Retinal pigment epithelial cell (primary cell): ENCODE measurements at regions not wholly inside any gene's neighbourhood (a gene's known extent, or its start where the extent isn't known, plus 50 kb on each side); places are given as distances from the start of the nearest gene placed in this dataset.
"Not testable (repeated sequence)": the region's sequence is repeated elsewhere in the genome, so short reads cannot be mapped to it uniquely, and the experiment has no call there.

Source experiments
- DNase-seq: peaks from one replicate; pipeline ENCODE4 v3.0.0-alpha.2; 2010; ENCODE audit warnings: low read depth
- H3K4me3 ChIP-seq: 2 replicates; pipeline ENCODE4 v1.5.1; 2011; ENCODE audit warnings: mild to moderate bottlenecking, low read length, control low read depth, moderate library complexity
- CTCF ChIP-seq: conservative IDR thresholded peaks from 2 replicates; pipeline ENCODE4 v1.5.1; 2011; ENCODE audit warnings: low read depth, low read length, control low read depth, inconsistent platforms

DNA sequence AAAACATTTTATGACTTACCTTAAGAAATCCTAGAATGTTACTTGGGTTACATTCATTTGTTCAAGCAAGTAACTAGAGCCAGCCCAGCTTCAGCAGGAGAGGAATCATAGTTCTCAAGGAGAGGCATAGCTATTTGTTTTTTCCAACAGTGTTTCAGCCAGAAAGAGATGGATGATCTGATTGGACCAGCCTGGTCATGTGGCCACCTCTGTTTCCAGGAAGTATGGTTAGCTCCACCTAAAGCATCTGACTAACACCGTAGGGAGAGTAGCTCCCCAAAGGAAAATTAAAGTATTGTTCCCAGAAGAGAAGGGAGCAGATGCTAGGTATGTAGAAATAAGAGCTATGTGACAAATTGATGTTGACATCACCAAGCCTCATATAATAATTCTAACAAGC lies 417.1 kb downstream of the TAFA4 start:
- TF ChIP-seq CTCF, result no peak
- DNase-seq, result no peak
- H3K4me3 ChIP-seq, result no peak overlapping the region

- H3K4me3 ChIP-seq, result no peak overlapping the region
- no peak for DNase-seq
- no peak for TF ChIP-seq CTCF
These were observed 428.1 kb downstream of the TAFA4 start for GRCh38 chr3:68504201-68504600.

DNA sequence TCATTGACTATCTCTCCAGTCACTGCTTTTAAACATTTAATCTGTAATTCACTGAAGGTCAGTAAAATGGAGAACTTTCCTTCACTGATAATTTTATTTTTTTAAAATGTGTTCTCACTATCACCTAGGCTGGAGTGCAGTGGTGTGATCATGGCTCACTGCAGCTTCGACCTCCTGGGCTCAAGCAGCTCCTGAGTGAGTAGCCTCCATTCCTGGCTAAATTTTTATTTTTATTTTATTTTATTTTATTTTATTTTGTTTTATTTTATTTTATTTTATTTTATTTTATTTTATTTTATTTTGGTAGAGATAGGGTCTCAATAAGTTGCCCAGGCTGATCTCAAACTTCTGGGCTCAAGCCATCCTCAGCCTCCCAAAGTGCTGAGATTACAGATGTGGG lies 446.5 kb downstream of the TAFA4 start:
- not testable (repeated sequence) for H3K4me3 ChIP-seq

GRCh38 chr3:68485051-68485450 lies 447.3 kb downstream of the TAFA4 start:
- no peak overlapping the region for H3K4me3 ChIP-seq
- no peak for TF ChIP-seq CTCF
- no peak for DNase-seq

More for the DNA sequence above, 446.5 kb downstream of the TAFA4 start:
- DNase-seq, result not testable (repeated sequence)

- TF ChIP-seq CTCF, result no peak
- no peak for DNase-seq
- H3K4me3 ChIP-seq, result no peak overlapping the region
These were observed 448.7 kb downstream of the TAFA4 start for GRCh38 chr3:68483601-68484000.

GRCh38 chr3:68483041-68483440 lies 449.3 kb downstream of the TAFA4 start:
- H3K4me3 ChIP-seq, result no peak overlapping the region
- DNase-seq, result no peak
- no peak for TF ChIP-seq CTCF

DNA sequence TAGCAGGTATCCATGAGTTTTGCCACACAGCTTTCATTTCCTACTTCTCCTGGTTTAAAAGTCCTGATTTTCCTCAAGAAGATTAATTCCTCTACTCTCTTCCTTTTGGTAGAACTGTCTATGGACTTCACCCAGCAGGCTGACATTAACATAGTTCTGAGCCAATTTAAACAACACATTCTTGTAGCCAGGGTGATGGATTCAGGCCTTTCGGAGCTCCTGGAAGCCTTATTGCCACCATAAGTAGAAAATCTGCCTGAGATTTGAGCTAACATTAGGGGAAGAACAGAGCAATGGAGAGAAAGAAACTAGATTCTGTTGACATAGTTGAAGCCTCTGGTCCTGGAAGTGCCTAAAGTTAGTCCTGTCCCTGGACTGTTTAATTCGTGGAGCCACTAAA lies 449.8 kb downstream of the TAFA4 start:
- H3K4me3 ChIP-seq, result no peak overlapping the region
- no peak for DNase-seq
- TF ChIP-seq CTCF, result no peak

DNA sequence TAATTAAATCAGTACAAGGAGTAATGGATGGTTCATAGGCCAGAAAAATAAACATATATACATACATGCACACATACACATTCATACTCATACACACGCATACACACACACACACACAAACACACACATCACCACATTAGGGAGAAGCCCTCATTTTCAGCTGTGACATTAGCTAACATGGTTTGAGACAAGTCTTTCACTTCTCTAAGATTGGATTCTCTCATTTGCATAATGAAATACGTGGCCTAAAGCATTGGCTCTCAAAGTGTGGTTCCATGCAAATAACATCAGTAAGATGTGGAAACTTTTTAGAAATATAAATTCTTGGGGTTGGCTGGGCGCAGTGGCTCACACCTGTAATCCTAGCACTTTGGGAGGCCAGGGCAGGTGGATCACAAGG lies 452.6 kb downstream of the TAFA4 start:
- DNase-seq, result no peak
- no peak overlapping the region for H3K4me3 ChIP-seq
- TF ChIP-seq CTCF, result no peak
